ENCODE measurements at regions not wholly inside any gene's neighbourhood (a gene's known extent, or its start where the extent isn't known, plus 50 kb on each side); places are given as distances from the start of the nearest gene placed in this dataset.

GRCh38 chr9:79165020-79165780 lies 406.6 kb upstream of the TLE4 start:
- no peak for TF ChIP-seq CTCF (IDR thresholded peaks at IDR 0.05)
- TF ChIP-seq POLR2A (IDR thresholded peaks at IDR 0.05): no peak
